ENCODE measurements at regions not wholly inside any gene's neighbourhood (a gene's known extent, or its start where the extent isn't known, plus 50 kb on each side); places are given as distances from the start of the nearest gene placed in this dataset.

- no peak for DNase-seq (ENCODE audit: low spot score)
These were observed 289.6 kb downstream of the UACA start for GRCh38 chr15:70473581-70474370.

GRCh38 chr15:70471517-70471916 is 291.8 kb downstream of the UACA start:
- DNase-seq (ENCODE audit: low spot score) = no peak

GRCh38 chr15:70470556-70471191 is 292.7 kb downstream of the UACA start:
- DNase-seq (ENCODE audit: low spot score) = no peak

GRCh38 chr15:70469651-70470555 is 293.5 kb downstream of the UACA start:
- no peak for DNase-seq (ENCODE audit: low spot score)

- no peak for DNase-seq (ENCODE audit: low spot score)
These were observed 294.2 kb downstream of the UACA start for GRCh38 chr15:70469182-70469581.

- DNase-seq (ENCODE audit: low spot score) = peak; percentile 67
These were observed 296.3 kb downstream of the UACA start for GRCh38 chr15:70466895-70467529.

GRCh38 chr15:70466305-70466704 is 297.1 kb downstream of the UACA start:
- no peak for DNase-seq (ENCODE audit: low spot score)

- no peak for DNase-seq (ENCODE audit: low spot score)
These were observed 297.5 kb downstream of the UACA start for GRCh38 chr15:70465812-70466211.

- DNase-seq (ENCODE audit: low spot score) = no peak
These were observed 299.9 kb downstream of the UACA start for GRCh38 chr15:70463453-70463834.

GRCh38 chr15:70461992-70462391 is 301.4 kb downstream of the UACA start:
- DNase-seq (ENCODE audit: low spot score) = no peak

- no peak for DNase-seq (ENCODE audit: low spot score)
These were observed 302.3 kb downstream of the UACA start for GRCh38 chr15:70461017-70461416.

- DNase-seq (ENCODE audit: low spot score) = no peak
These were observed 304.0 kb downstream of the UACA start for GRCh38 chr15:70459312-70459711.

- no peak for DNase-seq (ENCODE audit: low spot score)
These were observed 309.6 kb downstream of the UACA start for GRCh38 chr15:70453766-70454165.

GRCh38 chr15:70453238-70453637 is 310.1 kb downstream of the UACA start:
- no peak for DNase-seq (ENCODE audit: low spot score)

GRCh38 chr15:70451821-70452653 is 311.3 kb downstream of the UACA start:
- DNase-seq (ENCODE audit: low spot score) = no peak

- no peak for DNase-seq (ENCODE audit: low spot score)
These were observed 313.3 kb downstream of the UACA start for GRCh38 chr15:70450142-70450443.

- DNase-seq (ENCODE audit: low spot score) = no peak
These were observed 313.8 kb downstream of the UACA start for GRCh38 chr15:70449311-70450141.

GRCh38 chr15:70447928-70448698 is 315.2 kb downstream of the UACA start:
- DNase-seq (ENCODE audit: low spot score) = no peak

- DNase-seq (ENCODE audit: low spot score) = no peak
These were observed 315.8 kb downstream of the UACA start for GRCh38 chr15:70447521-70447920.

- DNase-seq (ENCODE audit: low spot score) = no peak
These were observed 316.3 kb downstream of the UACA start for GRCh38 chr15:70447081-70447480.

Data from kidney tubule cell (primary cell).